Kidney (tissue), 13 donors: ENCODE measurements at regions not wholly inside any gene's neighbourhood (a gene's known extent, or its start where the extent isn't known, plus 50 kb on each side); places are given as distances from the start of the nearest gene placed in this dataset.

ENCODE experiments used
- DNase-seq, 5 donors: peaks; one replicate each; pipeline ENCODE4 v3.0.0-alpha.2; 2013 to 2020
- FAIRE-seq: peaks from 2 replicates; lab custom pipeline; 2012; peaks lifted over from hg19 to GRCh38; lab: Jason Lieb, UNC
- H3K27ac ChIP-seq, 2 donors: one replicate each; pipeline ENCODE4 v1.7.0; 2013; ENCODE audit warnings: low read depth in 2 of 2, low read length in 2 of 2, inconsistent platforms in 1 of 2
- H3K27me3 ChIP-seq: one replicate; pipeline ENCODE4 v1.7.1; 2013; ENCODE audit warnings: low read length, inconsistent platforms; ENCODE audit not compliant: control insufficient read depth, insufficient read depth
- H3K36me3 ChIP-seq, 3 donors: one replicate each; pipeline versions ENCODE4 v1.7.0 to v1.7.1; 2013; ENCODE audit warnings: low read length in 3 of 3, control low read depth in 1 of 3, inconsistent platforms in 1 of 3; ENCODE audit not compliant: insufficient read depth in 3 of 3, control insufficient read depth in 2 of 3
- H3K4me1 ChIP-seq, 3 donors: one replicate each; pipeline versions ENCODE4 v1.7.0 to v1.7.1; 2013; ENCODE audit warnings: low read length in 3 of 3, inconsistent platforms in 1 of 3, low read depth in 1 of 3; ENCODE audit not compliant: control insufficient read depth in 2 of 3, insufficient read depth in 2 of 3
- H3K4me3 ChIP-seq, 3 donors: one replicate each; pipeline versions ENCODE4 v1.7.0 to v1.8.1; 2013; ENCODE audit warnings: low read length in 3 of 3, control low read depth in 1 of 3, inconsistent platforms in 1 of 3
- H3K9ac ChIP-seq, 3 donors: one replicate each; pipeline versions ENCODE4 v1.7.0 to v1.7.1; 2013; ENCODE audit warnings: low read length in 3 of 3, control low read depth in 1 of 3, inconsistent platforms in 1 of 3
- H3K9me3 ChIP-seq, 3 donors: one replicate each; pipeline versions ENCODE4 v1.7.0 to v1.7.1; 2013; ENCODE audit warnings: low read length in 3 of 3, control low read depth in 1 of 3, inconsistent platforms in 1 of 3; ENCODE audit not compliant: control insufficient read depth in 2 of 3, insufficient read depth in 1 of 3
- intact Hi-C: fragments of 100-400 bp; cut with DNase I; formaldehyde crosslinking; loops from one replicate; pipeline ENCODE4 v1.11.1; 2022
- TF ChIP-seq, protein P1 (sequence below): IDR thresholded peaks from 3 replicates; pipeline ENCODE4 v1.5.1; 2012; ENCODE audit warnings: mild to moderate bottlenecking, moderate library complexity, borderline replicate concordance; ENCODE audit not compliant: insufficient read depth; ENCODE audit errors: extremely low read depth
- donor health status: control.
- donor health status: control.
- donor health status: control.
- donor health status: control.
- donor health status: control.
- donor health status: DM: yes; HTN: yes; CAD: no.
- donor health status: Normal renal cell carcinoma (clear cell type).

DNA sequence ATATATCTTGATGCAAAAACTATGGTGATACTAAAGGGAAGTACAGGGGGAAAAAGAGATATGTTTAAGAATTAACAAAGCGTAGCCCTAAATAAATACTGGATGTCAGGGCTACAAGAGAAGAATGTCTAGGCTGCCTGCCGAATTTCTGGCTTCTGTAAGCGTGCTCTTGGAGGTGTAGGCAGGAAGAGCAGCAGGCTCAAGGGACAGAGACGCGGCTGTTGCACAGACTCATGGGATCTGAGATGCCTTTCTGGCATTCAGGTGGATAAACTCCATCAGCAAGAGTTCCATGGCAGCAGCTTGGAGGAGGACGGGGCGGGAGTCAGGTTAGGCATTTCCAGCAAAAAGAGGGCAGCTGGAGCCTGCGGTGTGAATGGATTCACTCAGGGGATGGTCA is 123.2 kb upstream of the TWIST2 start:
- intact Hi-C loops = no loop called here
- H3K4me1 ChIP-seq = peaks cover 0 to 2% (median 0%) of the 10 kb centered on the region in 3 donors
- no peak overlapping the region for H3K27ac ChIP-seq
- H3K27me3 ChIP-seq = no peaks in the 10 kb centered on the region
- TF ChIP-seq, protein P1, sequence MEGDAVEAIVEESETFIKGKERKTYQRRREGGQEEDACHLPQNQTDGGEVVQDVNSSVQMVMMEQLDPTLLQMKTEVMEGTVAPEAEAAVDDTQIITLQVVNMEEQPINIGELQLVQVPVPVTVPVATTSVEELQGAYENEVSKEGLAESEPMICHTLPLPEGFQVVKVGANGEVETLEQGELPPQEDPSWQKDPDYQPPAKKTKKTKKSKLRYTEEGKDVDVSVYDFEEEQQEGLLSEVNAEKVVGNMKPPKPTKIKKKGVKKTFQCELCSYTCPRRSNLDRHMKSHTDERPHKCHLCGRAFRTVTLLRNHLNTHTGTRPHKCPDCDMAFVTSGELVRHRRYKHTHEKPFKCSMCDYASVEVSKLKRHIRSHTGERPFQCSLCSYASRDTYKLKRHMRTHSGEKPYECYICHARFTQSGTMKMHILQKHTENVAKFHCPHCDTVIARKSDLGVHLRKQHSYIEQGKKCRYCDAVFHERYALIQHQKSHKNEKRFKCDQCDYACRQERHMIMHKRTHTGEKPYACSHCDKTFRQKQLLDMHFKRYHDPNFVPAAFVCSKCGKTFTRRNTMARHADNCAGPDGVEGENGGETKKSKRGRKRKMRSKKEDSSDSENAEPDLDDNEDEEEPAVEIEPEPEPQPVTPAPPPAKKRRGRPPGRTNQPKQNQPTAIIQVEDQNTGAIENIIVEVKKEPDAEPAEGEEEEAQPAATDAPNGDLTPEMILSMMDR = no peak
- H3K36me3 ChIP-seq = no peaks in the 10 kb centered on the region
- peaks cover 0 to 3% (median 0%) of the 10 kb centered on the region in 3 donors for H3K9me3 ChIP-seq
- no peak overlapping the region for H3K4me3 ChIP-seq
- DNase-seq (peak in 2 of 5 donors; percentile 21 to 40), FAIRE-seq (no peak)
- no peak overlapping the region for H3K9ac ChIP-seq

DNA sequence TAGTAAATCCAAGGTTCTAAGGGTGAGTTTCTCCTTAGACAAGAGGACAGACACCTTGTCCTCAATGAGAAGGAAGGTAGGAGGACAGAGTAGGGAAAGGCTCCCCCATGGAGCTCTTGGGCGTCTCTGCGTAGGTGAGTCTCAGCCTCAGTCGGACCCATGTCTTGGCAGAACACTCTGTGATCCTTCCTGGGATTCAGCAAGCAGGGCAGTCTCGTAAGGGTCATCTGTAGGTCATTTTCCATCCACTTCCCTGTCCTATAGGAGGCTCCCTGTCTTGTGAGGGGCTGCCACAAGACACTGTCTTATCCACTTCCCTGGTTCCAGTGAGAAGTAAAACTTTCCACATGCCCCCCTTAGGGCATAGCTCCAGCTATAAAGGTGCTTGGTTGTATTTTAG is 122.6 kb upstream of the TWIST2 start:
- H3K36me3 ChIP-seq = no peaks in the 10 kb centered on the region
- H3K27me3 ChIP-seq = no peaks in the 10 kb centered on the region
- peaks cover 0 to 2% (median 0%) of the 10 kb centered on the region in 3 donors for H3K4me1 ChIP-seq
- intact Hi-C loops = no loop called here
- FAIRE-seq (no peak), DNase-seq (no peak)
- peaks cover 0 to 3% (median 0%) of the 10 kb centered on the region in 3 donors for H3K9me3 ChIP-seq
- TF ChIP-seq, protein P1 = no peak
- H3K27ac ChIP-seq = no peak overlapping the region
- no peak overlapping the region for H3K9ac ChIP-seq
- no peak overlapping the region for H3K4me3 ChIP-seq

DNA sequence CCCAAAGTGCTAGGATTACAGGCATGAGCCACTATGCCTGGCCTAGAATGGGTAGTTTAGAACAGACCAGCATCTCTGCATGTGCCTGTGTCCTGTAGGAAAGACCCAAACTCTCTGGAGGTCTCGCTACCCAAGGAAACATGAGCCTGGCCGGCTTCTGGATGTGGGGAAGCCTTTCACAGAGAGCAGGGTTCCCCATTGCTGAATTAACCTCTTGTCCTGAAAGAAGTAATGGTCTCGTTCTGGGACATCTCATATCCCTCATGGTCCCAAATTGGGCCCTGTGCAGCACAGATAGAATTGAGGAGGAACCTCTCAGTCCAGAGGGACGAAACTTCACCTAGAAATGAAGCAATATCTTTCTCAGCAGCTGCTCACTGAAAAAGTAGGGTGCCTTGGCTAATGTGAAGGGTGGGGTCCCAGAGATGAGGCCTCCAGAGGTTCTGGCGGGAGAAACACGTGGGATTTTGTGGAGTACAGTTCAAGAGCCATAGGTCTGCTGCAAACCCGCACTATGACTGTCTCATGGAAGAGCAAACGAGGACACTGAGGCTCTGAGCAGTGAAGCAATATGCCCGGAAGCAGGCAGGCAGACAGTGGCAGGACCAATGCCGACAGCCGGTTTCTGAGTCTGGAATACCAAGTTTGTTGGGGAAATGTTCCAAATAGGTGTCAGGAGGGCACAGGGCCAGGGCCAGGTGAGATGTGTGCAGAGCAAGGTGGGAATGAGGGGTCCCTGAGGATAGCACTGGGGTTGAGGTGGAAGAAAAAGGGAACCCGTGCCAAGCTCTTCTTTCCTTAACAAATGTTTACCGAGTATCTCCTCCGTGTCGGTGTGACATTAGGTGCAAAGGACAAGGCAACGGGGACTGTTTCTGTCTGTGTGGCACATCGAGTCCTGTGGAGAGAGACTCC is 121.0 kb upstream of the TWIST2 start:
- FAIRE-seq = no peak
- no peaks in the 10 kb centered on the region for H3K36me3 ChIP-seq

More for the DNA sequence above, 121.0 kb upstream of the TWIST2 start:
- no peaks in the 10 kb centered on the region for H3K27me3 ChIP-seq
- peaks cover 0 to 2% (median 0%) of the 10 kb centered on the region in 3 donors for H3K4me1 ChIP-seq
- peaks cover 0 to 3% (median 0%) of the 10 kb centered on the region in 3 donors for H3K9me3 ChIP-seq
- no peak overlapping the region for H3K9ac ChIP-seq
- H3K4me3 ChIP-seq = no peak overlapping the region
- no peak for DNase-seq
- no peak overlapping the region for H3K27ac ChIP-seq
- intact Hi-C loops = no loop called here
- TF ChIP-seq, protein P1 = no peak
